HEK293 (cell line): ENCODE measurements at regions not wholly inside any gene's neighbourhood (a gene's known extent, or its start where the extent isn't known, plus 50 kb on each side); places are given as distances from the start of the nearest gene placed in this dataset.

Experiments
- ZNF10 ChIP-seq: fragments of 450-650 bp; formaldehyde crosslinking; IDR thresholded peaks from 2 replicates; pipeline ENCODE4 v1.5.1; 2017; ENCODE audit warnings: missing biosample characterization, missing genetic modification characterization
- ZNF585B ChIP-seq: fragments of 450-650 bp; formaldehyde crosslinking; IDR thresholded peaks from 2 replicates; pipeline ENCODE4 v1.5.1; 2016; ENCODE audit warnings: missing biosample characterization, missing genetic modification characterization
- TF ChIP-seq, protein P1 (sequence below): fragments of 450-650 bp; formaldehyde crosslinking; IDR thresholded peaks from 2 replicates; pipeline ENCODE4 v1.5.1; 2016; ENCODE audit warnings: missing biosample characterization, missing genetic modification characterization
- TF ChIP-seq, protein P2 (sequence below): fragments of 450-650 bp; formaldehyde crosslinking; IDR thresholded peaks from 2 replicates; pipeline ENCODE4 v1.5.1; 2017; ENCODE audit warnings: missing biosample characterization, missing genetic modification characterization

DNA sequence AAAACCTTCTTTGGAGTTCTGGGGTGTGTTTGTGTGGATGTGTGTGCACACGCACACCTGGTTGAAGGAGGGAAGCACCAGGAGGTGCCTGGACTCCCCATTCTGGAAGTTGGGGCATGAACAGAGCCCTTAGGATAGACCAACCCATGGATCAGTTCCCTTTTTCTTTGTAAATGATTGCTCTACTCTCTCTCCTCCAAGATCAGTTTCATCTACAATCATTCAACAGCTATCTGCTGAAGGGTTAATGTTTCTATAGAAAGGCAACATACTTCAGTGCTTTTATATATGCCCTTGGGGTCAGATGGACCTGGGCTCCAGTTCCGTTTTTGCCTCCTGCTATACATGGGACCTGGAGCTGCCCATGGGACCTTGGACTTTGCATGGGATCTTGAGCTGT lies 352.1 kb upstream of the CFAP20DC start:
- TF ChIP-seq ZNF10 (tag by site-specific recombination) (no peak), ZNF585B (tag by site-specific recombination) (no peak)
- TF ChIP-seq, protein P1, sequence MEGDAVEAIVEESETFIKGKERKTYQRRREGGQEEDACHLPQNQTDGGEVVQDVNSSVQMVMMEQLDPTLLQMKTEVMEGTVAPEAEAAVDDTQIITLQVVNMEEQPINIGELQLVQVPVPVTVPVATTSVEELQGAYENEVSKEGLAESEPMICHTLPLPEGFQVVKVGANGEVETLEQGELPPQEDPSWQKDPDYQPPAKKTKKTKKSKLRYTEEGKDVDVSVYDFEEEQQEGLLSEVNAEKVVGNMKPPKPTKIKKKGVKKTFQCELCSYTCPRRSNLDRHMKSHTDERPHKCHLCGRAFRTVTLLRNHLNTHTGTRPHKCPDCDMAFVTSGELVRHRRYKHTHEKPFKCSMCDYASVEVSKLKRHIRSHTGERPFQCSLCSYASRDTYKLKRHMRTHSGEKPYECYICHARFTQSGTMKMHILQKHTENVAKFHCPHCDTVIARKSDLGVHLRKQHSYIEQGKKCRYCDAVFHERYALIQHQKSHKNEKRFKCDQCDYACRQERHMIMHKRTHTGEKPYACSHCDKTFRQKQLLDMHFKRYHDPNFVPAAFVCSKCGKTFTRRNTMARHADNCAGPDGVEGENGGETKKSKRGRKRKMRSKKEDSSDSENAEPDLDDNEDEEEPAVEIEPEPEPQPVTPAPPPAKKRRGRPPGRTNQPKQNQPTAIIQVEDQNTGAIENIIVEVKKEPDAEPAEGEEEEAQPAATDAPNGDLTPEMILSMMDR (tag by site-specific recombination) = no peak
- TF ChIP-seq, protein P2, sequence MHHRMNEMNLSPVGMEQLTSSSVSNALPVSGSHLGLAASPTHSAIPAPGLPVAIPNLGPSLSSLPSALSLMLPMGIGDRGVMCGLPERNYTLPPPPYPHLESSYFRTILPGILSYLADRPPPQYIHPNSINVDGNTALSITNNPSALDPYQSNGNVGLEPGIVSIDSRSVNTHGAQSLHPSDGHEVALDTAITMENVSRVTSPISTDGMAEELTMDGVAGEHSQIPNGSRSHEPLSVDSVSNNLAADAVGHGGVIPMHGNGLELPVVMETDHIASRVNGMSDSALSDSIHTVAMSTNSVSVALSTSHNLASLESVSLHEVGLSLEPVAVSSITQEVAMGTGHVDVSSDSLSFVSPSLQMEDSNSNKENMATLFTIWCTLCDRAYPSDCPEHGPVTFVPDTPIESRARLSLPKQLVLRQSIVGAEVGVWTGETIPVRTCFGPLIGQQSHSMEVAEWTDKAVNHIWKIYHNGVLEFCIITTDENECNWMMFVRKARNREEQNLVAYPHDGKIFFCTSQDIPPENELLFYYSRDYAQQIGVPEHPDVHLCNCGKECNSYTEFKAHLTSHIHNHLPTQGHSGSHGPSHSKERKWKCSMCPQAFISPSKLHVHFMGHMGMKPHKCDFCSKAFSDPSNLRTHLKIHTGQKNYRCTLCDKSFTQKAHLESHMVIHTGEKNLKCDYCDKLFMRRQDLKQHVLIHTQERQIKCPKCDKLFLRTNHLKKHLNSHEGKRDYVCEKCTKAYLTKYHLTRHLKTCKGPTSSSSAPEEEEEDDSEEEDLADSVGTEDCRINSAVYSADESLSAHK (tag by site-specific recombination) = no peak
